Subcutaneous abdominal adipose tissue (tissue), 5 donors: ENCODE measurements at regions not wholly inside any gene's neighbourhood (a gene's known extent, or its start where the extent isn't known, plus 50 kb on each side); places are given as distances from the start of the nearest gene placed in this dataset.
A peak's percentile ranks its signal among the peaks of the same experiment; 100 is the strongest.

Source experiments
- H3K27ac ChIP-seq: one replicate; pipeline ENCODE4 v1.7.0; 2013; ENCODE audit warnings: low read depth, mild to moderate bottlenecking, inconsistent platforms, low read length, moderate library complexity
- H3K27me3 ChIP-seq, 5 donors: one replicate each; pipeline ENCODE4 v1.7.0; 2013; ENCODE audit warnings: low read length in 5 of 5, inconsistent platforms in 1 of 5; ENCODE audit not compliant: control insufficient read depth in 5 of 5, insufficient read depth in 4 of 5
- H3K36me3 ChIP-seq, 5 donors: one replicate each; pipeline ENCODE4 v1.7.0; 2013; ENCODE audit warnings: low read length in 5 of 5; ENCODE audit not compliant: control insufficient read depth in 5 of 5, insufficient read depth in 5 of 5
- H3K4me1 ChIP-seq, 5 donors: one replicate each; pipeline ENCODE4 v1.7.0; 2013; ENCODE audit warnings: low read length in 5 of 5, mild to moderate bottlenecking in 3 of 5, moderate library complexity in 1 of 5; ENCODE audit not compliant: control insufficient read depth in 5 of 5, insufficient read depth in 5 of 5
- H3K4me3 ChIP-seq, 5 donors: one replicate each; pipeline ENCODE4 v1.7.0; 2013; ENCODE audit warnings: low read length in 5 of 5, low read depth in 1 of 5
- H3K9ac ChIP-seq, 5 donors: one replicate each; pipeline ENCODE4 v1.7.0; 2013; ENCODE audit warnings: low read length in 5 of 5, mild to moderate bottlenecking in 4 of 5, moderate library complexity in 3 of 5
- H3K9me3 ChIP-seq, 5 donors: one replicate each; pipeline ENCODE4 v1.7.0; 2013; ENCODE audit warnings: low read length in 5 of 5; ENCODE audit not compliant: control insufficient read depth in 5 of 5
- donor health status: healthy.
- donor health status: healthy.
- donor health status: healthy.
- donor health status: healthy.
- donor health status: healthy.

GRCh38 chr14:71646518-71646917 is 285.7 kb upstream of the RGS6 start:
- Histone ChIP-seq H3K27ac (no peak overlapping the region), H3K27me3 (no peaks in the 10 kb centered on the region), H3K4me3 (no peak overlapping the region), H3K4me1 (peaks cover 0 to 17% (median 0%) of the 10 kb centered on the region in 5 donors), H3K9ac (no peak overlapping the region), H3K36me3 (peaks cover 0 to 4% (median 0%) of the 10 kb centered on the region in 5 donors), H3K9me3 (peaks cover 6 to 13% (median 9%) of the 10 kb centered on the region in 5 donors)

GRCh38 chr14:71647086-71647784 is 285.0 kb upstream of the RGS6 start:
- no peak overlapping the region for H3K9ac ChIP-seq
- H3K27ac ChIP-seq = no peak overlapping the region
- peaks cover 0 to 20% (median 0%) of the 10 kb centered on the region in 5 donors for H3K4me1 ChIP-seq
- H3K36me3 ChIP-seq = peaks cover 0 to 8% (median 0%) of the 10 kb centered on the region in 5 donors
- no peaks in the 10 kb centered on the region for H3K27me3 ChIP-seq
- peaks cover 7 to 16% (median 10%) of the 10 kb centered on the region in 5 donors for H3K9me3 ChIP-seq
- no peak overlapping the region for H3K4me3 ChIP-seq

GRCh38 chr14:71648725-71649124 is 283.5 kb upstream of the RGS6 start:
- Histone ChIP-seq H3K36me3 (peaks cover 0 to 17% (median 0%) of the 10 kb centered on the region in 5 donors), H3K9me3 (peaks cover 9 to 23% (median 18%) of the 10 kb centered on the region in 5 donors), H3K9ac (no peak overlapping the region), H3K27me3 (no peaks in the 10 kb centered on the region), H3K27ac (no peak overlapping the region), H3K4me1 (peaks cover 0 to 20% (median 0%) of the 10 kb centered on the region in 5 donors), H3K4me3 (no peak overlapping the region)

- H3K27ac ChIP-seq = no peak overlapping the region
- peaks cover 9 to 23% (median 18%) of the 10 kb centered on the region in 5 donors for H3K9me3 ChIP-seq
- peaks cover 0 to 26% (median 0%) of the 10 kb centered on the region in 5 donors for H3K36me3 ChIP-seq
- H3K4me1 ChIP-seq = peaks cover 0 to 20% (median 0%) of the 10 kb centered on the region in 5 donors
- H3K9ac ChIP-seq = no peak overlapping the region
- no peak overlapping the region for H3K4me3 ChIP-seq
- H3K27me3 ChIP-seq = no peaks in the 10 kb centered on the region
Observed at GRCh38 chr14:71650187-71650755, 282.0 kb upstream of the RGS6 start.

- Histone ChIP-seq H3K4me1 (peaks cover 0 to 20% (median 0%) of the 10 kb centered on the region in 5 donors), H3K4me3 (peak overlapping the region in 1 of 5 donors; percentile 4), H3K36me3 (peaks cover 0 to 26% (median 0%) of the 10 kb centered on the region in 5 donors), H3K27ac (peak overlapping the region; percentile 2), H3K9me3 (peaks cover 9 to 23% (median 18%) of the 10 kb centered on the region in 5 donors), H3K27me3 (no peaks in the 10 kb centered on the region), H3K9ac (no peak overlapping the region)
Observed at GRCh38 chr14:71651228-71651627, 281.0 kb upstream of the RGS6 start.

GRCh38 chr14:71652368-71652767 is 279.9 kb upstream of the RGS6 start:
- peaks cover 9 to 23% (median 18%) of the 10 kb centered on the region in 5 donors for H3K9me3 ChIP-seq
- no peaks in the 10 kb centered on the region for H3K27me3 ChIP-seq
- H3K36me3 ChIP-seq = peaks cover 0 to 26% (median 0%) of the 10 kb centered on the region in 5 donors
- peaks cover 0 to 12% (median 0%) of the 10 kb centered on the region in 5 donors for H3K4me1 ChIP-seq
- H3K27ac ChIP-seq = no peak overlapping the region
- no peak overlapping the region for H3K9ac ChIP-seq
- no peak overlapping the region for H3K4me3 ChIP-seq

GRCh38 chr14:71654810-71655209 is 277.4 kb upstream of the RGS6 start:
- H3K27me3 ChIP-seq = no peaks in the 10 kb centered on the region
- H3K4me3 ChIP-seq = no peak overlapping the region
- no peak overlapping the region for H3K9ac ChIP-seq
- H3K36me3 ChIP-seq = peaks cover 0 to 26% (median 0%) of the 10 kb centered on the region in 5 donors
- H3K4me1 ChIP-seq = peaks cover 0 to 23% (median 5%) of the 10 kb centered on the region in 5 donors
- peaks cover 9 to 23% (median 18%) of the 10 kb centered on the region in 5 donors for H3K9me3 ChIP-seq
- no peak overlapping the region for H3K27ac ChIP-seq

- H3K27me3 ChIP-seq = no peaks in the 10 kb centered on the region
Observed at GRCh38 chr14:71658261-71658860, 273.9 kb upstream of the RGS6 start.

GRCh38 chr14:71659159-71659558 is 273.1 kb upstream of the RGS6 start:
- Histone ChIP-seq H3K4me3 (no peak overlapping the region), H3K9ac (no peak overlapping the region), H3K4me1 (peaks cover 0 to 13% (median 4%) of the 10 kb centered on the region in 5 donors), H3K36me3 (peaks cover 0 to 21% (median 8%) of the 10 kb centered on the region in 5 donors), H3K27me3 (no peaks in the 10 kb centered on the region), H3K9me3 (no peaks in the 10 kb centered on the region), H3K27ac (no peak overlapping the region)

More at GRCh38 chr14:71658261-71658860, 273.9 kb upstream of the RGS6 start:
- H3K36me3 ChIP-seq = peaks cover 0 to 28% (median 8%) of the 10 kb centered on the region in 5 donors
- no peak overlapping the region for H3K9ac ChIP-seq
- H3K27ac ChIP-seq = no peak overlapping the region
- peaks cover 0 to 4% (median 1%) of the 10 kb centered on the region in 5 donors for H3K9me3 ChIP-seq
- no peak overlapping the region for H3K4me3 ChIP-seq
- H3K4me1 ChIP-seq = peaks cover 0 to 13% (median 4%) of the 10 kb centered on the region in 5 donors

- Histone ChIP-seq H3K27me3 (no peaks in the 10 kb centered on the region), H3K36me3 (peaks cover 0 to 16% (median 8%) of the 10 kb centered on the region in 5 donors), H3K9ac (no peak overlapping the region), H3K9me3 (no peaks in the 10 kb centered on the region), H3K4me3 (no peak overlapping the region), H3K4me1 (peaks cover 0 to 15% (median 4%) of the 10 kb centered on the region in 5 donors), H3K27ac (no peak overlapping the region)
Observed at GRCh38 chr14:71661441-71661840, 270.8 kb upstream of the RGS6 start.
